ENCODE measurements at regions not wholly inside any gene's neighbourhood (a gene's known extent, or its start where the extent isn't known, plus 50 kb on each side); places are given as distances from the start of the nearest gene placed in this dataset.

DNA sequence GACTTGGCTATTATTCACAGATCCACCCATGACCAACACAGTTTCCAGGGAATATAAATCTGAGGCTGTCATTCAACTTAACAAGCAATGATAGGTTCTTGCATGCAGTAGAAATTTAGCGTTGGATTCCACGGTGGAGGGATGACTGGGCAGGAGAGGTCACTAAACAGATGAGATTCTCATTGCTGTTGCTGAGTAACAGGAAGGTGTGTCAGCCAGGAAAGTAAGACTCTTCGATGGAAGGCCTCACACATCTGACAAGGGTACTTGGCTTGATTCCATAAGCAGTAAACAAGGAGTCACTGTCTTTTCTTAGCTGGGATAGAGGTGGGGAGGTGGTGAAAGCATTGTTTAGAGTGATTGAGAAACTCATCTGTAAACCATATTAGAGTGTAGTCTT lies 1152.0 kb downstream of the SORCS3 start:
- Histone ChIP-seq H4K20me1 (replicated peaks; ENCODE audit: control insufficient read depth, extremely low read depth, insufficient read depth, low read length) (no peaks in the 10 kb centered on the region), H3K9ac (replicated peaks; ENCODE audit: extremely low read depth, insufficient read depth, low read length) (no peak overlapping the region), H3K27me3 (ENCODE audit: control insufficient read depth in 2 of 2, insufficient read depth in 2 of 2, low read length in 2 of 2) (no peaks in the 10 kb centered on the region), H3K4me3 (replicated peaks in 1 of 3; ENCODE audit: insufficient read depth in 1 of 3, low read depth in 1 of 3, low read length in 3 of 3) (no peak overlapping the region), H3K4me1 (ENCODE audit: control insufficient read depth, extremely low read depth, insufficient read depth, low read length) (no peaks in the 10 kb centered on the region), H3K79me2 (ENCODE audit: control insufficient read depth, insufficient read depth, low read length) (no peaks in the 10 kb centered on the region), H3K4me2 (ENCODE audit: insufficient read depth, low read length) (no peak overlapping the region), H3K9me1 (replicated peaks; ENCODE audit: control insufficient read depth, extremely low read depth, insufficient read depth, low read length) (no peaks in the 10 kb centered on the region), H3K36me3 (ENCODE audit: control insufficient read depth in 2 of 2, extremely low read depth in 1 of 2, insufficient read depth in 2 of 2, low read length in 2 of 2) (no peaks in the 10 kb centered on the region), H3K9me3 (replicated peaks; ENCODE audit: control insufficient read depth, insufficient read depth, low read length) (peaks cover 1% of the 10 kb centered on the region), H3K27ac (ENCODE audit: insufficient read depth, low read depth, low read length) (no peak overlapping the region), H2AFZ (ENCODE audit: low read depth, low read length) (no peak overlapping the region)
- CTCF ChIA-PET, result no interaction called here
- TF ChIP-seq GATA2 (IDR thresholded peaks at IDR 0.05; ENCODE audit: insufficient read depth, insufficient read length, low read depth, low read length) (no peak), JUN (IDR thresholded peaks at IDR 0.05; ENCODE audit: borderline replicate concordance, insufficient read depth, insufficient read length, low read depth) (no peak), FOS (IDR thresholded peaks at IDR 0.05; ENCODE audit: borderline replicate concordance, insufficient read depth, low read length) (no peak), POLR2AphosphoS5 (IDR thresholded peaks at IDR 0.05; ENCODE audit: insufficient read depth, low read depth, low read length) (no peak), MYC (IDR thresholded peaks at IDR 0.05; ENCODE audit: low read depth, low read length) (no peak), POLR2A (IDR thresholded peaks at IDR 0.05; ENCODE audit: low read depth, low read length) (no peak), EZH2 (IDR thresholded peaks at IDR 0.05; ENCODE audit: borderline replicate concordance, low read depth, low read length, severe bottlenecking) (no peak)
- TF ChIP-seq, protein P1, sequence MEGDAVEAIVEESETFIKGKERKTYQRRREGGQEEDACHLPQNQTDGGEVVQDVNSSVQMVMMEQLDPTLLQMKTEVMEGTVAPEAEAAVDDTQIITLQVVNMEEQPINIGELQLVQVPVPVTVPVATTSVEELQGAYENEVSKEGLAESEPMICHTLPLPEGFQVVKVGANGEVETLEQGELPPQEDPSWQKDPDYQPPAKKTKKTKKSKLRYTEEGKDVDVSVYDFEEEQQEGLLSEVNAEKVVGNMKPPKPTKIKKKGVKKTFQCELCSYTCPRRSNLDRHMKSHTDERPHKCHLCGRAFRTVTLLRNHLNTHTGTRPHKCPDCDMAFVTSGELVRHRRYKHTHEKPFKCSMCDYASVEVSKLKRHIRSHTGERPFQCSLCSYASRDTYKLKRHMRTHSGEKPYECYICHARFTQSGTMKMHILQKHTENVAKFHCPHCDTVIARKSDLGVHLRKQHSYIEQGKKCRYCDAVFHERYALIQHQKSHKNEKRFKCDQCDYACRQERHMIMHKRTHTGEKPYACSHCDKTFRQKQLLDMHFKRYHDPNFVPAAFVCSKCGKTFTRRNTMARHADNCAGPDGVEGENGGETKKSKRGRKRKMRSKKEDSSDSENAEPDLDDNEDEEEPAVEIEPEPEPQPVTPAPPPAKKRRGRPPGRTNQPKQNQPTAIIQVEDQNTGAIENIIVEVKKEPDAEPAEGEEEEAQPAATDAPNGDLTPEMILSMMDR (IDR thresholded peaks at IDR 0.05; ENCODE audit: extremely low read depth in 1 of 2, insufficient read depth in 1 of 2, low read depth in 1 of 2, low read length in 2 of 2), result no peak
- TF ChIP-seq, protein P2, sequence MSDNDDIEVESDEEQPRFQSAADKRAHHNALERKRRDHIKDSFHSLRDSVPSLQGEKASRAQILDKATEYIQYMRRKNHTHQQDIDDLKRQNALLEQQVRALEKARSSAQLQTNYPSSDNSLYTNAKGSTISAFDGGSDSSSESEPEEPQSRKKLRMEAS (IDR thresholded peaks at IDR 0.05; ENCODE audit: insufficient read depth, insufficient read length), result no peak
- no TSS peak for BruUV-seq (replicated peaks)
- POLR2A ChIA-PET, result no interaction called here
- intact Hi-C loops (cut with micrococcal nuclease), result no loop called here
- no peak for FAIRE-seq
- dilution Hi-C loops (cut with MboI; ENCODE audit: extremely low pct_ligation_motif_present, low sequenced_read_pairs), result no loop called here
- no peak for DNase-seq (ENCODE audit: low read depth, low spot score)

All from endothelial cell of umbilical vein (primary cell).